Activated T-cell treated with anti-CD3 and anti-CD28 coated beads, Interleukin-2, amount 50 U/mL, for 72 hours (primary cell): ENCODE measurements at regions not wholly inside any gene's neighbourhood (a gene's known extent, or its start where the extent isn't known, plus 50 kb on each side); places are given as distances from the start of the nearest gene placed in this dataset.

Source experiments
- ATAC-seq, 2 donors: fragments of 150-1000 bp; cut with Tn5 transposase; replicated peaks in 1 of 2; 2 replicates each; pipeline ENCODE4 v1.10.0; 2021; ENCODE audit warnings: moderate library complexity in 2 of 2, mild to moderate bottlenecking in 1 of 2
- DNase-seq, 2 donors: peaks; one replicate each; pipeline ENCODE4 v3.0.0; 2021 to 2022; ENCODE audit warnings: mixed read lengths in 1 of 2
- H3K27ac Mint-ChIP-seq: one replicate; pipeline ENCODE4 v1.8.0; 2022; ENCODE audit warnings: mild to moderate bottlenecking, moderate library complexity, mixed read lengths
- H3K27me3 Mint-ChIP-seq: one replicate; pipeline ENCODE4 v1.8.0; 2022; ENCODE audit warnings: low read depth, mixed read lengths
- H3K36me3 Mint-ChIP-seq, 2 donors: one replicate each; pipeline ENCODE4 v1.8.0; 2022; ENCODE audit warnings: mixed read lengths in 2 of 2, mild to moderate bottlenecking in 1 of 2; ENCODE audit not compliant: insufficient read depth in 2 of 2
- H3K4me1 Mint-ChIP-seq: one replicate; pipeline ENCODE4 v1.8.0; 2022; ENCODE audit warnings: low read depth, mixed read lengths
- H3K4me3 Mint-ChIP-seq, 2 donors: one replicate each; pipeline ENCODE4 v1.8.0; 2022; ENCODE audit warnings: mild to moderate bottlenecking in 2 of 2, mixed read lengths in 2 of 2, moderate library complexity in 2 of 2
- H3K9me3 Mint-ChIP-seq, 2 donors: one replicate each; pipeline ENCODE4 v1.8.0; 2022; ENCODE audit warnings: mixed read lengths in 2 of 2

GRCh38 chr16:13852827-13853226 is 67.1 kb upstream of the ERCC4 start:
- ATAC-seq: no peak
- Mint-ChIP-seq H3K27me3 (peaks cover 25% of the 10 kb centered on the region), H3K4me1 (no peaks in the 10 kb centered on the region), H3K36me3 (peaks cover 1% of the 10 kb centered on the region in 2 donors), H3K27ac (no peak overlapping the region), H3K4me3 (no peak overlapping the region), H3K9me3 (peaks cover 4% of the 10 kb centered on the region in 2 donors)
- no peak for DNase-seq

- DNase-seq (no peak), ATAC-seq (no peak)
- H3K36me3 Mint-ChIP-seq: peaks cover under 1 to 1% of the 10 kb centered on the region in 2 donors
- no peak overlapping the region for H3K4me3 Mint-ChIP-seq
- H3K27ac Mint-ChIP-seq: no peak overlapping the region
- H3K27me3 Mint-ChIP-seq: peaks cover 24% of the 10 kb centered on the region
- H3K9me3 Mint-ChIP-seq: peaks cover 1 to 2% of the 10 kb centered on the region in 2 donors
- H3K4me1 Mint-ChIP-seq: no peaks in the 10 kb centered on the region
These were observed 63.6 kb upstream of the ERCC4 start for GRCh38 chr16:13856398-13856797.

GRCh38 chr16:13856811-13857511 is 63.0 kb upstream of the ERCC4 start:
- H3K27me3 Mint-ChIP-seq: peaks cover 27% of the 10 kb centered on the region
- no peaks in the 10 kb centered on the region for H3K4me1 Mint-ChIP-seq
- ATAC-seq (no peak), DNase-seq (no peak)
- peaks cover 0 to 1% of the 10 kb centered on the region in 2 donors for H3K36me3 Mint-ChIP-seq
- H3K9me3 Mint-ChIP-seq: peaks cover 0 to 2% of the 10 kb centered on the region in 2 donors
- H3K27ac Mint-ChIP-seq: no peak overlapping the region
- no peak overlapping the region for H3K4me3 Mint-ChIP-seq

- no peak overlapping the region for H3K27ac Mint-ChIP-seq
- H3K36me3 Mint-ChIP-seq: peaks cover 1 to 2% of the 10 kb centered on the region in 2 donors
- DNase-seq (no peak), ATAC-seq (no peak)
- H3K4me3 Mint-ChIP-seq: no peak overlapping the region
- peaks cover 27% of the 10 kb centered on the region for H3K27me3 Mint-ChIP-seq
- H3K4me1 Mint-ChIP-seq: no peaks in the 10 kb centered on the region
- H3K9me3 Mint-ChIP-seq: peaks cover 0 to 3% of the 10 kb centered on the region in 2 donors
These were observed 60.9 kb upstream of the ERCC4 start for GRCh38 chr16:13858873-13859580.

- DNase-seq: no peak
- H3K9me3 Mint-ChIP-seq: peaks cover 0 to 1% of the 10 kb centered on the region in 2 donors
- peaks cover 0 to 2% of the 10 kb centered on the region in 2 donors for H3K36me3 Mint-ChIP-seq
- H3K27me3 Mint-ChIP-seq: peaks cover 25% of the 10 kb centered on the region
- no peak for ATAC-seq
- H3K27ac Mint-ChIP-seq: no peak overlapping the region
- no peaks in the 10 kb centered on the region for H3K4me1 Mint-ChIP-seq
- H3K4me3 Mint-ChIP-seq: no peak overlapping the region
These were observed 56.7 kb upstream of the ERCC4 start for GRCh38 chr16:13863075-13863765.

- Mint-ChIP-seq H3K36me3 (peaks cover 0 to 2% of the 10 kb centered on the region in 2 donors), H3K4me1 (no peaks in the 10 kb centered on the region), H3K27me3 (peaks cover 33% of the 10 kb centered on the region), H3K27ac (no peak overlapping the region), H3K9me3 (peaks cover 0 to 1% of the 10 kb centered on the region in 2 donors), H3K4me3 (no peak overlapping the region)
- DNase-seq (no peak), ATAC-seq (no peak)
These were observed 55.3 kb upstream of the ERCC4 start for GRCh38 chr16:13864689-13865088.

- DNase-seq (peak; percentile 39 to 53), ATAC-seq (peak; percentile 64)
- peaks cover 31% of the 10 kb centered on the region for H3K27me3 Mint-ChIP-seq
- H3K4me3 Mint-ChIP-seq: no peak overlapping the region
- H3K9me3 Mint-ChIP-seq: peaks cover 0 to 1% of the 10 kb centered on the region in 2 donors
- no peaks in the 10 kb centered on the region for H3K4me1 Mint-ChIP-seq
- H3K27ac Mint-ChIP-seq: no peak overlapping the region
- H3K36me3 Mint-ChIP-seq: peaks cover 0 to 2% of the 10 kb centered on the region in 2 donors
These were observed 53.9 kb upstream of the ERCC4 start for GRCh38 chr16:13866073-13866472.
